ENCODE measurements at regions not wholly inside any gene's neighbourhood (a gene's known extent, or its start where the extent isn't known, plus 50 kb on each side); places are given as distances from the start of the nearest gene placed in this dataset.

- DNase-seq (ENCODE audit: low spot score), result no peak
- no peaks in the 10 kb centered on the region for H3K9me3 Mint-ChIP-seq
- H3K36me3 Mint-ChIP-seq, result no peaks in the 10 kb centered on the region
- H3K4me3 Mint-ChIP-seq, result no peak overlapping the region
- H3K4me1 Mint-ChIP-seq (ENCODE audit: low read depth in 2 of 2), result peaks cover 57 to 63% of the 10 kb centered on the region in 2 donors
- ATAC-seq, result no peak
- H3K27ac Mint-ChIP-seq, result no peak overlapping the region
- H3K27me3 Mint-ChIP-seq, result no peaks in the 10 kb centered on the region
Measured at GRCh38 chr14:73775339-73776193, 61.4 kb upstream of the PNMA1 start.

- ATAC-seq (no peak), DNase-seq (ENCODE audit: low spot score) (no peak)
- Mint-ChIP-seq H3K4me1 (ENCODE audit: low read depth in 2 of 2) (peaks cover 60 to 67% of the 10 kb centered on the region in 2 donors), H3K9me3 (no peaks in the 10 kb centered on the region), H3K36me3 (no peaks in the 10 kb centered on the region), H3K27ac (peak overlapping the region; percentile 45 to 72), H3K4me3 (no peak overlapping the region), H3K27me3 (no peaks in the 10 kb centered on the region)
Measured at GRCh38 chr14:73774671-73775070, 60.5 kb upstream of the PNMA1 start.

- H3K36me3 Mint-ChIP-seq, result no peaks in the 10 kb centered on the region
- H3K27ac Mint-ChIP-seq, result peak overlapping the region; percentile 45 to 72
- ATAC-seq (no peak), DNase-seq (ENCODE audit: low spot score) (no peak)
- peaks cover 60 to 69% of the 10 kb centered on the region in 2 donors for H3K4me1 Mint-ChIP-seq (ENCODE audit: low read depth in 2 of 2)
- H3K4me3 Mint-ChIP-seq, result no peak overlapping the region
- H3K9me3 Mint-ChIP-seq, result no peaks in the 10 kb centered on the region
- no peaks in the 10 kb centered on the region for H3K27me3 Mint-ChIP-seq
Measured at GRCh38 chr14:73774241-73774570, 60.0 kb upstream of the PNMA1 start.

GRCh38 chr14:73773441-73774240 is 59.5 kb upstream of the PNMA1 start:
- Mint-ChIP-seq H3K27ac (peak overlapping the region; percentile 45 to 72), H3K36me3 (no peaks in the 10 kb centered on the region), H3K27me3 (no peaks in the 10 kb centered on the region), H3K4me3 (no peak overlapping the region), H3K9me3 (no peaks in the 10 kb centered on the region), H3K4me1 (ENCODE audit: low read depth in 2 of 2) (peaks cover 61 to 70% of the 10 kb centered on the region in 2 donors)
- DNase-seq (ENCODE audit: low spot score) (no peak), ATAC-seq (no peak)

DNA sequence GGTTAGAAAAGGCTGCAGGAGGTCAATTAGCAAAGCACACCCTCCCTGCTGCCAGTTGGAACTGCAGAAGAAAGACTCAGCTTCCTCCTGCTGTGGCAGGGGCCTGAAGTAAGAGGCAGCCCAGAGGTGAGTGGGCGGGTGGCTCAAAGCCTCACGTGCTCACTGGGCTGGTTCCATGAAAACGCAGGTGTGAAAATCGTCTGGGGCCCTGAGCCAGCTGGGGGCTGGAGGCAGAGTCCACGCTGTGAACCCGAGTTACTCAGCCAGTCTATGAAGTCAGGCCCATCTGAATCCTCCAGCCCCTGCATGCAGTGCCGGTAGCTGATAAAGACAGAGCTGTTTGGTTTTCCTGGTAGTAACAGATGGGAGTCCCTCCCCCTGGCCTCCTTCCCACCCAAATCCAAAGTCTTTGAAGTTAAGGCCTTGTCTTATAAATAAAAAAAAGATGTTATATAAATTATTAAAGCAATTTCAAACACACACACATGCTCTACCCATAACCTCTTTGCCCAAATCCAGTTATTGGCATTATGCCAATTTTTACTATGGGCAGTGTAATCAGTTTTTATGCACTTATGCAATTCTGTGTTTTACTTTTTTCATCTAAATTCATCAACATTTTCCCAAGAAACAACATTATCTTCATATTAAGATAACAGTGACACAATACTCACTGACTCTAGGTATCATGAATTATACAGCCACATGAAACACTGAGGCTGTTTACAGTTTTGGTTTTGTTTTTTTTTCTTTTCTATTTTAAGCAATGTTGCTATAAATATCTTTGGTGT is 57.9 kb upstream of the PNMA1 start:
- no peaks in the 10 kb centered on the region for H3K36me3 Mint-ChIP-seq

GRCh38 chr14:73770977-73771847 is 57.0 kb upstream of the PNMA1 start:
- Mint-ChIP-seq H3K4me3 (peak overlapping the region; percentile 51), H3K9me3 (no peaks in the 10 kb centered on the region), H3K27me3 (no peaks in the 10 kb centered on the region), H3K27ac (peak overlapping the region; percentile 63 to 76), H3K4me1 (ENCODE audit: low read depth in 2 of 2) (peaks cover 54 to 62% of the 10 kb centered on the region in 2 donors), H3K36me3 (no peaks in the 10 kb centered on the region)
- DNase-seq (ENCODE audit: low spot score) (no peak), ATAC-seq (no peak)

More for the DNA sequence above, 57.9 kb upstream of the PNMA1 start:
- DNase-seq (ENCODE audit: low spot score), result peak; percentile 80
- no peaks in the 10 kb centered on the region for H3K9me3 Mint-ChIP-seq
- H3K27me3 Mint-ChIP-seq, result no peaks in the 10 kb centered on the region
- H3K4me3 Mint-ChIP-seq, result peak overlapping the region; percentile 51
- peak overlapping the region; percentile 63 to 76 for H3K27ac Mint-ChIP-seq
- ATAC-seq, result peak; percentile 73 to 83
- peaks cover 51 to 60% of the 10 kb centered on the region in 2 donors for H3K4me1 Mint-ChIP-seq (ENCODE audit: low read depth in 2 of 2)

DNA sequence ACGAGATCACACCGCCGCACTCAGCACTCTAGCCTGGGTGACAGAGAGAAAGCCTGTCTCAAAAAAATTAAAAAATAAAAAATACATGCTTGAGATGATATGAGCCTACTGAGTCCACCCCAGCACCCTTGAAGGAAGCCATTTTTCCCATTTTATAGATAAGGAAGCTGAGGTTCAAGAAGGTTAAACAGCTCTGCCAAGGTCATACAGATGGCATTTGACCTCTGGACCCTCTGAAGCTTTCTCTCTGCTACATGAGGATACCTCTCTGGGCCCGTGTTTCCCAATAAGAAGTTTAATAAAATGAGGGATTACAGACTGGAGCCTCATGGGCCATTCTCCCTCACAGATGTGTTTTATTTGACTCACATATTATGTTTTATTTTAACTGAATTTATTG is 53.9 kb upstream of the PNMA1 start:
- no peak overlapping the region for H3K27ac Mint-ChIP-seq
- peaks cover 62% of the 10 kb centered on the region in 2 donors for H3K4me1 Mint-ChIP-seq (ENCODE audit: low read depth in 2 of 2)
- no peak for DNase-seq (ENCODE audit: low spot score)
- H3K36me3 Mint-ChIP-seq, result no peaks in the 10 kb centered on the region
- H3K27me3 Mint-ChIP-seq, result no peaks in the 10 kb centered on the region
- no peak overlapping the region for H3K4me3 Mint-ChIP-seq
- no peaks in the 10 kb centered on the region for H3K9me3 Mint-ChIP-seq
- ATAC-seq, result no peak

GRCh38 chr14:73764406-73765280 is 50.5 kb upstream of the PNMA1 start:
- Mint-ChIP-seq H3K27ac (peak overlapping the region; percentile 19 to 36), H3K36me3 (no peaks in the 10 kb centered on the region), H3K4me1 (ENCODE audit: low read depth in 2 of 2) (peaks cover 59 to 60% of the 10 kb centered on the region in 2 donors), H3K27me3 (no peaks in the 10 kb centered on the region), H3K4me3 (no peak overlapping the region), H3K9me3 (no peaks in the 10 kb centered on the region)
- DNase-seq (ENCODE audit: low spot score) (no peak), ATAC-seq (no peak)

Data from natural killer cell treated with Interleukin-12 subunit alpha and Interleukin-12 subunit beta and Interleukin-15 and Interleukin-18, amount 100 ng/mL, for 72 hours (primary cell).